ENCODE measurements at regions not wholly inside any gene's neighbourhood (a gene's known extent, or its start where the extent isn't known, plus 50 kb on each side); places are given as distances from the start of the nearest gene placed in this dataset.
"Not testable (repeated sequence)": the region's sequence is repeated elsewhere in the genome, so short reads cannot be mapped to it uniquely, and the experiment has no call there.

GRCh38 chr2:111437288-111437990 is 316.7 kb downstream of the BCL2L11 start:
- TF ChIP-seq CTCF (IDR thresholded peaks at IDR 0.05); SIN3A (IDR thresholded peaks at IDR 0.05; ENCODE audit: borderline replicate concordance, insufficient read depth, low read depth, low read length); TCF7L2 (IDR thresholded peaks at IDR 0.05; ENCODE audit: low read depth, low read length); POLR2AphosphoS5 (IDR thresholded peaks at IDR 0.05; ENCODE audit: low read depth, low read length); REST (IDR thresholded peaks at IDR 0.05; ENCODE audit: insufficient read depth in 1 of 2, low read depth in 2 of 2, low read length in 1 of 2): not testable (repeated sequence)
